ENCODE measurements at regions not wholly inside any gene's neighbourhood (a gene's known extent, or its start where the extent isn't known, plus 50 kb on each side); places are given as distances from the start of the nearest gene placed in this dataset.

GRCh38 chr5:167771571-167771970, 519.9 kb upstream of the WWC1 start:
- H3K9me3 Mint-ChIP-seq: peaks cover 5% of the 10 kb centered on the region
- no peak overlapping the region for H3K4me3 Mint-ChIP-seq
- no peaks in the 10 kb centered on the region for H3K27me3 Mint-ChIP-seq
- ATAC-seq (replicated peaks; ENCODE audit: extremely low read depth, poor library complexity, severe bottlenecking) (no peak), DNase-seq (ENCODE audit: low spot score in 2 of 2) (no peak)
- H3K4me1 Mint-ChIP-seq: no peaks in the 10 kb centered on the region
- no peaks in the 10 kb centered on the region for H3K36me3 Mint-ChIP-seq (ENCODE audit: insufficient read depth)
- no peak overlapping the region for H3K27ac Mint-ChIP-seq (ENCODE audit: low read depth)

- Mint-ChIP-seq H3K4me1 (no peaks in the 10 kb centered on the region), H3K36me3 (ENCODE audit: insufficient read depth) (no peaks in the 10 kb centered on the region), H3K27me3 (no peaks in the 10 kb centered on the region), H3K4me3 (no peak overlapping the region), H3K27ac (ENCODE audit: low read depth) (no peak overlapping the region), H3K9me3 (peaks cover 5% of the 10 kb centered on the region)
- DNase-seq (ENCODE audit: low spot score in 2 of 2): no peak
- no peak for ATAC-seq (replicated peaks; ENCODE audit: extremely low read depth, poor library complexity, severe bottlenecking)
Measured at GRCh38 chr5:167773668-167774301, 517.7 kb upstream of the WWC1 start.

DNA sequence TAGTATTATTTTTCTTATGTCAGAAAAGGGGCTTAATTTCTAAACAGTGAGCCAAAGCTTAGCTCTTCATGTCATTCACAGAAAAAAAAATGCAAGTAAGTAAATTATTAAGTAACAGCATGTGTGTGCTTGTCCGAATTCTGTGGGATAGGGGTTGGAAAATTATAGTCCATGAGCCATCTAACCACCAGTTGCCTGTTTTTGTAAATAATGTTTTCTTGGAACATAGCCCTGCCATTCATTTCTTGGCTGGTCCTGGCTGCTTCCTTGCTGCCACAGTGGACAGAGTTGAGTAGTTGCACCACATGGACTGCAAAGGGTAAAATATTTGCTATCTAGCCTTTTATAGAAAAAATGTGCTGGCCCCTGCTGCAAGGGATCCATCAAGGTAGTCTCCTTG, 513.7 kb upstream of the WWC1 start:
- no peak for DNase-seq (ENCODE audit: low spot score in 2 of 2)
- Mint-ChIP-seq H3K36me3 (ENCODE audit: insufficient read depth) (no peaks in the 10 kb centered on the region), H3K4me1 (no peaks in the 10 kb centered on the region), H3K4me3 (no peak overlapping the region), H3K27ac (ENCODE audit: low read depth) (no peak overlapping the region), H3K27me3 (no peaks in the 10 kb centered on the region), H3K9me3 (no peaks in the 10 kb centered on the region)
- no peak for ATAC-seq (replicated peaks; ENCODE audit: extremely low read depth, poor library complexity, severe bottlenecking)

DNA sequence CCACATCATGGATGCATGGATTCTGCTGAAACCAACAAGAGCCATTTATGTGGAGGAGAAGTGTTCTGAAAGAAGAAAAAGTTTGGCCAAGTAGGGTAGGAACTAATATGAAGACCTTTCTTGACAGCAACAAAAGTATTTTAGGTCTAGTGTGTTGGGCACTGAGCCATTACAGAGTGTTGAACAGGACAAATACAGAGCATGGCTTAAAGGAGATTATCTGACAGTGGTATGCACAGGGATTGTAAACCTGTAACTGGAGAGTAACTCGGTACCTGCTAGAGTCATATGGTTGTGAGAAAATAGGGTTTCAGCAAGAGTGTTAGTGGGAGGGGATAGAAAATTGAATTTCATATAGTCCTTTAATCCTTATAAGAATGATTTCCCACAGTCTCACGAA, 513.2 kb upstream of the WWC1 start:
- Mint-ChIP-seq H3K27me3 (no peaks in the 10 kb centered on the region), H3K9me3 (no peaks in the 10 kb centered on the region), H3K4me1 (no peaks in the 10 kb centered on the region), H3K36me3 (ENCODE audit: insufficient read depth) (no peaks in the 10 kb centered on the region), H3K27ac (ENCODE audit: low read depth) (no peak overlapping the region), H3K4me3 (no peak overlapping the region)
- DNase-seq (ENCODE audit: low spot score in 2 of 2) (no peak), ATAC-seq (replicated peaks; ENCODE audit: extremely low read depth, poor library complexity, severe bottlenecking) (no peak)

DNA sequence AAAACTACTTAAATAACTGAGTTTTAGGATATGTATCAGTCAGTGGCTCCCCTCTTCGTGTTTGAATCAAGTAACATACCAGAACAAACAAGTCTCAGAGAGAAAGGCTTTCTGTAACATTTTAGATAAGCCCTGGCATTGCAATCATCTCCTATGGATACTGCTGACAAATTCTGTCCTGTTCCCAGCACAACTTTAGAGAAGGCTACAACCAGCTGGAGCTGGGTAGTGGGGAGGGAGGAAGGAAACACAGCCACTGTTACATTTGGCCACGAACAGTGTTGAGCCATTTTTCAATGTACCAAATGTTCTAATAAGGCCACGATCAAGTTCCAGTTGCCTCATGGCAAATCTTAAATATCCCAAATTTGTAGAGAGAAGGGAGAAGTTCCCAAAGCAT, 511.8 kb upstream of the WWC1 start:
- Mint-ChIP-seq H3K27ac (ENCODE audit: low read depth) (no peak overlapping the region), H3K4me3 (no peak overlapping the region), H3K27me3 (no peaks in the 10 kb centered on the region), H3K4me1 (no peaks in the 10 kb centered on the region), H3K36me3 (ENCODE audit: insufficient read depth) (no peaks in the 10 kb centered on the region), H3K9me3 (no peaks in the 10 kb centered on the region)
- ATAC-seq (replicated peaks; ENCODE audit: extremely low read depth, poor library complexity, severe bottlenecking) (no peak), DNase-seq (ENCODE audit: low spot score in 2 of 2) (no peak)

DNA sequence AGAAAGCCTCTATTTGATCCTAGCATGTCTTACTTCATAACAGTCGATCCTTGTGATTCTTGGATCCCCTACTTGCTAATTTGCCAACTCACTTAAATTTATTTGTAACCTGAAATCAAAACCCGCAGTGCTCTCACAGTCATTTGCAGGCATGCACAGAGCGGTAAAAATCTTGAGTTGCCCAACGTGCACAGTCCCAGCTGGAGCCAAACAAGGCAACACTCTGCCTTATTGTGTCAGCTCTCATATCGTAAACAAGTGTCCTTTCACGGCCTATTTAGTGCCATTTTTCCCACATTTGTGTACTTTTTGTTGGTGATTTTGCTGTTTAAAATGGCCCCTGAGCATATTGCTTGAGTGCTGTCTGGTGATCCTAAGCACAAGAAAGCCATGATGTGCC, 511.3 kb upstream of the WWC1 start:
- Mint-ChIP-seq H3K27me3 (no peaks in the 10 kb centered on the region), H3K36me3 (ENCODE audit: insufficient read depth) (no peaks in the 10 kb centered on the region), H3K4me3 (no peak overlapping the region), H3K27ac (ENCODE audit: low read depth) (no peak overlapping the region), H3K9me3 (no peaks in the 10 kb centered on the region), H3K4me1 (no peaks in the 10 kb centered on the region)
- DNase-seq (ENCODE audit: low spot score in 2 of 2): no peak
- ATAC-seq (replicated peaks; ENCODE audit: extremely low read depth, poor library complexity, severe bottlenecking): no peak

DNA sequence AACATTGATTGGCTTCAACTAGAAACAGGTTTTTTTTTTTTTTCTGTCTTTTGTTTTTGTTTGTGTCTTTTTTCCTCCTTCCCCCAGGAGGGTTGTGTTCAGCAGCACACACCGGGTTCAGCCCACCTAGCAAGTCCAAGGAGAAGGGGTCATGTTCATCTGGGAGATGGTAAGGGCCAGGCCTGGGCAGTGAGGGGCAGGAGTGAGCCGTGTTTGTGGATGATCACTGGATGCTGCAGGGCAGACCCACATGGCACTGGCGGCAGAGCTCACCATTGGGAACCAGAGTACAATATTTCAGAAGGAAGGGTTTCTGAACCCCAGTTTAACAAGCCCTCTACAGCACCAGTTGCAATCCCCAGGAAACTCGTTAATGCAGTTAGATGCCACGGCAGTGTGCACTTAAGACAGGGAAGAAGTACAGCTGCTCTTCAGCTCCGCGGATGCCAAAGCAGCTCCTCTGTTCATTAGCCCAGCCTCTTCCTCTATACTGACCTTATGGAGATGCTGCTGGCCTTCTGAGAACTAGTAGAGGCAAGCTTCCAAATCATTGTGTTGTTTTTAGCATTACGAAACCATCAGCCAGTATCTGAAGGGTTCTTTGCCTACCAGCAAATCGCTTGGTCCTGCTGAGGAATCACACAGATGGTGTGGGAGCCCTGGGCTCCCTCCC, 508.2 kb upstream of the WWC1 start:
- H3K4me1 Mint-ChIP-seq: no peaks in the 10 kb centered on the region
- H3K27ac Mint-ChIP-seq (ENCODE audit: low read depth): no peak overlapping the region
- ATAC-seq (replicated peaks; ENCODE audit: extremely low read depth, poor library complexity, severe bottlenecking) (no peak), DNase-seq (ENCODE audit: low spot score in 2 of 2) (no peak)
- no peaks in the 10 kb centered on the region for H3K9me3 Mint-ChIP-seq
- no peaks in the 10 kb centered on the region for H3K27me3 Mint-ChIP-seq
- no peaks in the 10 kb centered on the region for H3K36me3 Mint-ChIP-seq (ENCODE audit: insufficient read depth)
- no peak overlapping the region for H3K4me3 Mint-ChIP-seq

DNA sequence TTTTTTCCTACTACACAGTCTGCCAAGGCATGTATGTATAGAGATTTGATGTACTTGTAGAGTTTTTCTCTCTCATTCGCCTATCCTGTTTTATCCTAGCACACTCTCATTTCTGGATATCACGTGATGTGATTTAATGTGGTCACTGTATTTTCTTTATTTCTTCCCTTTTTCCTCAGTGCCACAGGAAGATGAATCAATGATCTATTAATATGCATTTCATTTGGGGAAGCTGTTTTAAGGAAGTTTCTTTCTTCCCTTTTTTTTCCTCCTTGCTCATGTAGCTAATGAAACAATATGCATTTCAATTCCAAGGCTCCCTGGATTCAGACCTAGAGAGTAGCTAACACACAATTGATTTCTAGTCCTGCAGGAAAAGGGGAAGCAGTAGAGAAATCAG, 506.3 kb upstream of the WWC1 start:
- Mint-ChIP-seq H3K27me3 (no peaks in the 10 kb centered on the region), H3K9me3 (no peaks in the 10 kb centered on the region), H3K4me3 (no peak overlapping the region), H3K27ac (ENCODE audit: low read depth) (no peak overlapping the region), H3K4me1 (no peaks in the 10 kb centered on the region), H3K36me3 (ENCODE audit: insufficient read depth) (no peaks in the 10 kb centered on the region)
- no peak for ATAC-seq (replicated peaks; ENCODE audit: extremely low read depth, poor library complexity, severe bottlenecking)
- DNase-seq (ENCODE audit: low spot score in 2 of 2): no peak

DNA sequence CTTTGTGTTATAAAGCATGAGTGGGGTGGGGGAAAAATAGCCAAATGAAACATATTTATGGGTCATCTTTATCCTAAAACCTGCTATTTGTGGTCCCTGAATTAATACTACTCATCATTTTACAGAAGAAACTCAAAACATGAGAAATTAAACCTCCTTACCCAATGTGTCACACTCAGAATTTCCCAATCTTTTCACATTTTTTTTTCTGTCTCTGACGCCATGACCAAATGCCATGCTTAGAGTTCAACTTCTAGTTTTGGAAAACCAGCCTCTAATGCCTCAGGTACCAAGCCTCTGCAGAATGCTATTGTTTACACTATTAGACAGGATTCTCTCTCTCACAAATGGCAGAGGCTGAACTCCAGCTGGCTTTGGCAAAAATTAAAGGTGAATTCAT, 505.5 kb upstream of the WWC1 start:
- Mint-ChIP-seq H3K36me3 (ENCODE audit: insufficient read depth) (no peaks in the 10 kb centered on the region), H3K27me3 (no peaks in the 10 kb centered on the region), H3K9me3 (no peaks in the 10 kb centered on the region), H3K27ac (ENCODE audit: low read depth) (no peak overlapping the region), H3K4me3 (no peak overlapping the region), H3K4me1 (no peaks in the 10 kb centered on the region)
- ATAC-seq (replicated peaks; ENCODE audit: extremely low read depth, poor library complexity, severe bottlenecking): no peak
- DNase-seq (ENCODE audit: low spot score in 2 of 2): no peak

GRCh38 chr5:167786871-167787578, 504.4 kb upstream of the WWC1 start:
- no peaks in the 10 kb centered on the region for H3K36me3 Mint-ChIP-seq (ENCODE audit: insufficient read depth)
- H3K27ac Mint-ChIP-seq (ENCODE audit: low read depth): no peak overlapping the region
- no peaks in the 10 kb centered on the region for H3K4me1 Mint-ChIP-seq
- H3K27me3 Mint-ChIP-seq: no peaks in the 10 kb centered on the region
- DNase-seq (ENCODE audit: low spot score in 2 of 2) (no peak), ATAC-seq (replicated peaks; ENCODE audit: extremely low read depth, poor library complexity, severe bottlenecking) (no peak)
- H3K9me3 Mint-ChIP-seq: no peaks in the 10 kb centered on the region
- H3K4me3 Mint-ChIP-seq: no peak overlapping the region

DNA sequence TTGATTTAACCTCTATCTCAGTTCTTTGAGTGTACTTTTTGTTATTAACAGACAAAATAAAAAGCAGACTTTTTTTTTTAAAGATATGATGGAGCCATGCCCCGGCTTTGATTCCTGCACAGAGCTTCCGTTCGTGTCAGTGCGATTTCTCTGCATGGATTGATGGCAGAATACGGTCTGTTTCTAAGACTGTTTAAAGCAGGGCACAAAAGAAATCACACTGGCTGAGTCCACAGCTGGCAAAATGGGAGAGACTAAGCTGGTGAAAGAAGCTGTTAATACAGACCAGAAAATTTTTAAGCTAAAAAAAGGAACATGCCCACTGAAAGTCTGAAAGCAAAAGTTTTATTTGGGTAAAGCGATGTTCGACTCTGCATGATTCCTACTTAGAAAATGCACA, 501.4 kb upstream of the WWC1 start:
- H3K4me3 Mint-ChIP-seq: no peak overlapping the region

DNA sequence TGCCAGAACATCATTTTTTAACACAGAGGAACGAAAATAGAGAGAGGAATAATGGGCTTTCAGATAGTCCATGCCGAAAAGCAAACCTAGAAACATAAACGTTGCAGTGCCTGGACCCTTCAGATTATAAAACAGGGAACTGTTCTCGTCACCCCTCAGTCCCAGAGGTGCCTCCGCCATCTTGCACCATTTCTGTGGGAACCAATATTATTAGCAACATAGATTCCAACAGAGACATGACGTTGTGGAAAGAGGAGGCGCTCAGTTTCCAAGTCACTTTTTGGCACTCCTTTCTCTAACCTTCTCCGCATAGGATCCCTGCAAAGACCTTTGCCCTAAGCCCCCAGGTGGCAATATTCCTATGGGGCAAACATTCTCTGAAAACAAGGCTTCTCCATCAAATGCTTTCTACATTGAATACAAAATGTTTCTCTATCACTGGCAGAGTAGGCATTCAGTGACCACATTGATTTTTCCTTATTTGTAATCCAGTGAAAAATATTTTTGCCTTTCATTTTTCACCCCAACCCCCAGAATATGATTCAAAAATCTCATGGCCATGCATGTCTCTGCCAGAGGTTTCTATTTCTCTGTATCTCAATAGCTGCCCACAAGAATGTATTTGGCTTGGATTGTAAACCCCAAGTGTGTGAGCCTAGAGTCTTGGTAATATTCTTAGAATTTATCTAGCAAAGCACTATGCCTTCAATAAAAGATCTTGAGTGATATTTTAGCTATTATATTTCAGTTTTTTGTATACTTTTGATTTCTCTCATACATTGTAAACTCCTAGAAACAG, 500.8 kb upstream of the WWC1 start:
- no peaks in the 10 kb centered on the region for H3K9me3 Mint-ChIP-seq
- no peaks in the 10 kb centered on the region for H3K36me3 Mint-ChIP-seq (ENCODE audit: insufficient read depth)
- no peak for DNase-seq (ENCODE audit: low spot score in 2 of 2)
- no peaks in the 10 kb centered on the region for H3K27me3 Mint-ChIP-seq
- no peak for ATAC-seq (replicated peaks; ENCODE audit: extremely low read depth, poor library complexity, severe bottlenecking)
- H3K27ac Mint-ChIP-seq (ENCODE audit: low read depth): no peak overlapping the region
- no peak overlapping the region for H3K4me3 Mint-ChIP-seq
- no peaks in the 10 kb centered on the region for H3K4me1 Mint-ChIP-seq

More for the DNA sequence above, 501.4 kb upstream of the WWC1 start:
- DNase-seq (ENCODE audit: low spot score in 2 of 2) (no peak), ATAC-seq (replicated peaks; ENCODE audit: extremely low read depth, poor library complexity, severe bottlenecking) (no peak)
- H3K36me3 Mint-ChIP-seq (ENCODE audit: insufficient read depth): no peaks in the 10 kb centered on the region
- H3K9me3 Mint-ChIP-seq: no peaks in the 10 kb centered on the region
- H3K4me1 Mint-ChIP-seq: no peaks in the 10 kb centered on the region
- H3K27me3 Mint-ChIP-seq: no peaks in the 10 kb centered on the region
- no peak overlapping the region for H3K27ac Mint-ChIP-seq (ENCODE audit: low read depth)
